Activated T-helper 2 cell treated with anti-CD3 and anti-CD28 coated beads, Interferon-gamma antibody, Interleukin-2, Interleukin-4, amounts not matched to agents 10 μg/mL and 5 μg/mL and 100 μg/mL, durations not matched to agents 14 hours and 24 hours and 36 hours (primary cell): ENCODE measurements at regions not wholly inside any gene's neighbourhood (a gene's known extent, or its start where the extent isn't known, plus 50 kb on each side); places are given as distances from the start of the nearest gene placed in this dataset.

Experiments used
- DNase-seq: peaks from one replicate; pipeline ENCODE4 v3.0.0; 2021; ENCODE audit warnings: low spot score
- H3K27ac Mint-ChIP-seq: one replicate; pipeline ENCODE4 v1.8.0; 2021; ENCODE audit warnings: mixed read lengths
- H3K27me3 Mint-ChIP-seq: one replicate; pipeline ENCODE4 v1.8.0; 2021; ENCODE audit warnings: low read depth, mixed read lengths
- H3K36me3 Mint-ChIP-seq: one replicate; pipeline ENCODE4 v1.8.0; 2021; ENCODE audit warnings: low read depth, mixed read lengths
- H3K4me1 Mint-ChIP-seq: one replicate; pipeline ENCODE4 v1.8.0; 2021; ENCODE audit warnings: low read depth, mixed read lengths
- H3K4me3 Mint-ChIP-seq: one replicate; pipeline ENCODE4 v1.8.0; 2021; ENCODE audit warnings: low read depth, mild to moderate bottlenecking, moderate library complexity, mixed read lengths
- H3K9me3 Mint-ChIP-seq: one replicate; pipeline ENCODE4 v1.8.0; 2021; ENCODE audit warnings: mixed read lengths
- intact Hi-C: fragments of 100-400 bp; cut with micrococcal nuclease; formaldehyde crosslinking; loops from one replicate; pipeline ENCODE4 v1.15.1; 2023

DNA sequence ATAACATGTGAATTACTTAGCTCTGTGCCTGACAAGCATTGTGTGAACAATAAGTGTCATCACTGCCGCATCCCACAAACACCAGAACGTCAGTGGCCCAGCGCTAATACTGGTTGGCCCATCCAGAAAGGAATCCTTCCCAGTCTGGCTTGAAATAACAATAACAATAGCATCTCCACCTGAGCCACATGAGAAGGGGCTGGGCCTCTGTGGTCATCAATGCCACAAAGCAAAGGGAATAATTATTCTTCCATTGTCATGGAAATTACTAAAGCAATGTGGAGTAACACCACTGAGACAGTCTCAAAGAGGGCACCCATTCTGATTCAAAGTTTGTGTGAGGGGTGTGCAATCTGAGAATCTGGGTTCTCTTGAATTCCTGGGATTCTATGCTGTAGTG lies 105.7 kb upstream of the INHBA start:
- Mint-ChIP-seq H3K27me3 (peaks cover 11% of the 10 kb centered on the region), H3K27ac (no peak overlapping the region), H3K9me3 (peaks cover 8% of the 10 kb centered on the region), H3K4me1 (peaks cover 5% of the 10 kb centered on the region), H3K4me3 (no peak overlapping the region), H3K36me3 (peaks cover 5% of the 10 kb centered on the region)
- intact Hi-C loops, result no loop called here
- DNase-seq, result no peak

DNA sequence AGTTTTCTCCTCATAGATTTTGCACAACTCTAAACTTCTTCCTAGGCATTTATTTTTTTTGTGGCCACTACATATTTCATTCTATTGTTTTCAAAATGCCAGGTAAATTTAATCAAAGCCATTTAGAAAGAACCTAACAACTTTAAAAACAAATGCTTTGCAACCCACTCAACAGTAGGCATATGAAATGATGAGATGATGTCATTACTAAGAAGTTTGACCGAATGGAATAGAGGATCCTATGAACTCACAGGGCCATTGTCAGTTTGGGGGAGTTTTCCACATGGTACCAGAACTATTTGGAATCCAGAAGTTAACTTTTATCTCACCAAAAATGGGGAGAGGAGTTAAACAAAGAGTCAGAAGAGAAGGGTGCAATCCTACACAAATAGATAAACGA lies 100.7 kb upstream of the INHBA start:
- Mint-ChIP-seq H3K27me3 (peaks cover 5% of the 10 kb centered on the region), H3K27ac (no peak overlapping the region), H3K4me3 (no peak overlapping the region), H3K9me3 (peaks cover 4% of the 10 kb centered on the region), H3K4me1 (peaks cover 6% of the 10 kb centered on the region), H3K36me3 (no peaks in the 10 kb centered on the region)
- DNase-seq, result no peak
- intact Hi-C loops, result no loop called here

DNA sequence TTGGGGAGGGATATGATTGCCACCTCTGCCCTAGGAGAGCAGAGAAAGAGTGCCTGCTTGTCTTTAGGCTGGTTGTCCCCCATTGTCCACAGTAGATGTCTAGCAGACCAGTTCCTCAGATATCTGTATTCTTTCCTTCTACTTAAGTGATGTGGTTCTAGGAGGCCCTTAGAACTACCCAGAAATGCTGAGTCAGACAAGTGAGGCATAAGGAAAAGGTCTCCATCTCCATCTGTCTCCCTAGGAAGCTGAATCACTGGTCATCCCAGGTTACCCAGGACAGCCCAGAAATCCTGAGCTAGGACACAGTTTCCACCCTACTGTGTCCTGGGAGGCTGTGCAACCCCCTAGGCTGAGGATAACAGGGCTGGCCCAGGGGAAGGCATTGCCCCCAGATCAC lies 93.4 kb upstream of the INHBA start:
- Mint-ChIP-seq H3K9me3 (no peaks in the 10 kb centered on the region), H3K27ac (no peak overlapping the region), H3K27me3 (no peaks in the 10 kb centered on the region), H3K36me3 (no peaks in the 10 kb centered on the region), H3K4me3 (no peak overlapping the region), H3K4me1 (peaks cover 6% of the 10 kb centered on the region)
- intact Hi-C loops, result no loop called here
- DNase-seq, result no peak

DNA sequence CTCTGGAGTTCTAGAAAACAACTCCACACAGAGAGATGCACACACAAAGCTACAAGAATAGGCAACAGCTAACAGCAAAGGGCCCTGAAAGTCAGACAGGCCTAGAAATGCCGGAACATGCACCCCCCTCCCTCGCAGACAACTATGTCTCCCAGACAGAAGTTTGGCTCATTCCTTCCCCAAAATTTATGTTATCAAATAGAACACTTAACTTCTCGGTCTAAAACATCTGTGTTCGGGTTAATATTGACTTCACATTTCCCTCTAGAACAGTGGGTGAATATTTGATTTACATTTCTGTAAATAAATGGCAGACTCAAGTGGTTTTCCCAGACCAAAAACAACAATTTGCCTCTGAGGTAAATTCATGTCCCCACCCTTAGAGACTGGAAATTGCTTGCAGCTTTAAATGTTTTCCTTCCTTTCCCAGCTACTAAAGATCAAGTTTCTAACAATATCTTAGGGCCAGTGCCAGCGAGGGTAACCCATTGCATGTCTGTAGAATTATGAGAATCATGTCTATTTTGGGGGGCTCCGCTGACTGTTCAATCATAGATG lies 92.5 kb upstream of the INHBA start:
- H3K36me3 Mint-ChIP-seq, result no peaks in the 10 kb centered on the region

DNA sequence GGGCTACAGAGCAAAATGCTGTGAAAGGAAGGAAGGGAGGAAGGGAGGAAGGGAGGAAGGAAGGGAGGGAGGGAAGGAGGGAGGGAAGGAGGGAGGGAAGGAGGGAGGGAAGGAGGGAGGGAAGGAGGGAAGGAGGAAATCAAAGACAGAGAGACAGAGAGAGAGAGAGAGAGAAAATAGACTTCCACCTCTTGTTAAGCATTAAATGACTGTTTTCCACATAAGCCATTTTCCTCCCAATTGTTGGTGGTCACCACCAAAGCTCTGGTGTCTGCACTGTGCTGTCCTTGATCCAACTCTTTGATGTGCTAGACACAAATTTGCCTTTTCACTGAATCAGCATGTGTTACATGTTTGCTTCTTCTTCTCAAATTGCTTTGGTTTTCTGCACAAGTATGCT lies 90.7 kb upstream of the INHBA start:
- H3K27me3 Mint-ChIP-seq, result no peaks in the 10 kb centered on the region
- intact Hi-C loops, result no loop called here
- no peak for DNase-seq
- no peaks in the 10 kb centered on the region for H3K36me3 Mint-ChIP-seq
- no peak overlapping the region for H3K27ac Mint-ChIP-seq
- no peaks in the 10 kb centered on the region for H3K4me1 Mint-ChIP-seq
- no peak overlapping the region for H3K4me3 Mint-ChIP-seq
- H3K9me3 Mint-ChIP-seq, result no peaks in the 10 kb centered on the region

More for the DNA sequence above, 92.5 kb upstream of the INHBA start:
- H3K27me3 Mint-ChIP-seq, result no peaks in the 10 kb centered on the region
- no peak overlapping the region for H3K4me3 Mint-ChIP-seq
- H3K9me3 Mint-ChIP-seq, result no peaks in the 10 kb centered on the region
- H3K4me1 Mint-ChIP-seq, result peaks cover 6% of the 10 kb centered on the region
- no peak for DNase-seq
- H3K27ac Mint-ChIP-seq, result no peak overlapping the region
- intact Hi-C loops, result no loop called here

DNA sequence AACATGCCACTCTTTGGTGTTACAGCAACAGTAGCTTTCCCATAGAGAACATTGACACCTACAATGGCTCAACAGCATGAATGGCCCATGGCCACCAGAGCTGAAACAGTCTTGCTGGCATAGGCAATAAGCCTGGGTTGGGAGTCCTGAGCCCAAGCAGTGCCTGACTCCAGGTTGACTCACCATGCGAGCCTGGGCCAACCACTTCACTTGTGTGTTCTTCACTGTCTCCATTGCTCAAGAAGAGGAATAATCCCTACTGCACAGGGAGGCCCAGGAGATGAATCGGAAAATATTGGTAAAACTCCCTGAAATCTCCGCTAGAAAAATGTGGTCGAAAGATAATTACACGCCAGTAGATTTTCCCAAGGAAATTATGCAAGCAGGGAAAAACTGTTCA lies 89.2 kb upstream of the INHBA start:
- no peak for DNase-seq
- Mint-ChIP-seq H3K36me3 (no peaks in the 10 kb centered on the region), H3K9me3 (no peaks in the 10 kb centered on the region), H3K27ac (no peak overlapping the region), H3K4me1 (no peaks in the 10 kb centered on the region), H3K27me3 (no peaks in the 10 kb centered on the region), H3K4me3 (no peak overlapping the region)
- intact Hi-C loops, result no loop called here

DNA sequence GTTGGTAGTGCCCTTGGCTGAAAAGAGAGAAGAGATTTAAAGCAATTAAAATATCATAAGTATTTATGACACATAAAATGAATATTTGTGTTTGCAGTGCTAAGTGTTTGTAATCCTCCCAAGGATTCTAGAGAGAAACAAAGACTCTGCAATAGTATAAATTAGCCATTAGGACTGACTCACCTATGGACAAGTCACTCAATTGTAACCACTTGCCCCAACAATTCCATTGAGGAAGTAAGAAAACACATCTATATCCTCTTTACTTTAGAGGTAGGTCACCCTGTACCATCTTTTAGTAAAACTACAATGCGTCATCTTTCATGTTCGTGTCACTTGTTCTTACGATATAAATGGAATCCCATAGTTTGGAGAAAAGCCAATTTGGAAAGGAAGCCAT lies 85.7 kb upstream of the INHBA start:
- H3K4me3 Mint-ChIP-seq, result no peak overlapping the region
- intact Hi-C loops, result no loop called here
- no peaks in the 10 kb centered on the region for H3K9me3 Mint-ChIP-seq
- no peaks in the 10 kb centered on the region for H3K27me3 Mint-ChIP-seq
- no peak for DNase-seq
- no peaks in the 10 kb centered on the region for H3K4me1 Mint-ChIP-seq
- H3K27ac Mint-ChIP-seq, result no peak overlapping the region
- no peaks in the 10 kb centered on the region for H3K36me3 Mint-ChIP-seq

DNA sequence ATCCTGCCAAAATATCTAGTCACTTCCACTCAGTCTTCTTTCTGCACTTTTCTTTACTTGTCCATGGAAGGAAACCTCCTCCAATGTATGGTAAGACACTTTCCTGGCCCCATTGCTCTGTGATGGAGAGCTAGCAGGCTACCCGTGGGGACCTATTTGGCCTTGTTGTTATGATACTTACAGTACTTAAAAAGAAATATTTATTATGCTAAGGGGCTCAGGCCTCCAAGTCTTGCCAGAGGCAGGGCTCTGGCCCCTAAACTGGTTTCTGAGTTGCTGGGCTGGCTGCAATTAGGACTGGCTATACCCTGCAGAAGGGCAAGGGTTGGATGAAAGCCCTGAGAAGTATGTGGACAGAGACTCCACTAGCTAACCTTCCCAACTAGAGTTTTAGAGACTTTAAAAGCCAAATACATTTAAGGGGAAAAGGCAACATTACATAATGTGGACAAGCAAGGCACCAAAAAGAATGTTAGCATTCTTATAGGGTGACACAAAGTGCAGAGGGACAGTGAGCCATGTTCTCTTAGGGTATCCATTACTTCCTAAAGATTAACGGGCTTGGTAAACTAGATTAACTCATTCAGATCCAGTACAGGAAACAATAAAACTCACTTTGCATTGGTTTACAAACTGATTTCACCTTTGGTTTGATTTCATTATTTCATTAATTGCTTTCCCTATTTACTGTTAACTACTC lies 84.9 kb upstream of the INHBA start:
- no peak overlapping the region for H3K27ac Mint-ChIP-seq
- H3K27me3 Mint-ChIP-seq, result no peaks in the 10 kb centered on the region
- no peaks in the 10 kb centered on the region for H3K36me3 Mint-ChIP-seq
- no peak for DNase-seq
- no peak overlapping the region for H3K4me3 Mint-ChIP-seq
- no peaks in the 10 kb centered on the region for H3K9me3 Mint-ChIP-seq
- intact Hi-C loops, result no loop called here
- H3K4me1 Mint-ChIP-seq, result no peaks in the 10 kb centered on the region

DNA sequence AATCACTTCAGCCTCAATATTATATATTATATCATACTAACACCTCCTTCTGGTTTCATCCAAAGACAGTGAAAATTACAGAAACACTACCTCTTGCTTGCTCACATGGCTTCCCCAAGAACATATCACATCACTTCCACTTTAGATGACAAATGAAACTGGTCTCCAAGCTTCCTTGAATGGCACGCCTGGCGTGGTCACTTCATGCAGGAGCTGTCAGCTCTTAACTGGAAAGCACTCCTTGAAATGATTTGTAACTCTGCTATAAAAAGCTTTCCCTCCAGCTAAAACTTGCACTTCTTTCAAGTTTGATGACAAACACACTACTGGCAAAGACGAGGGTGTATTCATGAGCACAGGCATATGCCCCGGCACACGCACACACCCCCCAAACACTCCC lies 84.1 kb upstream of the INHBA start:
- H3K27ac Mint-ChIP-seq, result no peak overlapping the region
- no peaks in the 10 kb centered on the region for H3K9me3 Mint-ChIP-seq
- no peak for DNase-seq
- H3K4me3 Mint-ChIP-seq, result no peak overlapping the region
- H3K27me3 Mint-ChIP-seq, result no peaks in the 10 kb centered on the region
- H3K4me1 Mint-ChIP-seq, result no peaks in the 10 kb centered on the region
- no peaks in the 10 kb centered on the region for H3K36me3 Mint-ChIP-seq
- intact Hi-C loops, result no loop called here

DNA sequence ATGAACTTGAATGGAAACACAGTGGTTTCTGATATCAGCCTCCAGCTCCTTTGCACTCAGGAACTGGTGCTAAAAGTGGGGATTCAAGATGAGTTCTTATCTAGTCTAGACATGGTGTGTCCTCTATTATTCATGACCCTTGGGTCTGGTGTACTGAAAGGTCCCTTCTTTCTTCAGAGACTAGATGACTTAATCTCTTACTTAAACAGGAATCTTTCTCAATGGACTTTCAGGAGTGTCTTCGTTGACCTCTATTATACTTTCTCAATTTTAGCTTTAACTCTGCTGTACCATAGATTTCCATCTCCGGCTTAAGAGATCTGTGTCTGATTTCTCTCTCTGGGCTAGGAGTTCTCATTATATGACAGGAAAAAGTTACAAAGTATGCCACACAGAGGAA lies 83.5 kb upstream of the INHBA start:
- no peak overlapping the region for H3K4me3 Mint-ChIP-seq
- no peak overlapping the region for H3K27ac Mint-ChIP-seq
- no peak for DNase-seq
- H3K4me1 Mint-ChIP-seq, result no peaks in the 10 kb centered on the region
- intact Hi-C loops, result no loop called here
- H3K27me3 Mint-ChIP-seq, result no peaks in the 10 kb centered on the region
- H3K36me3 Mint-ChIP-seq, result no peaks in the 10 kb centered on the region
- H3K9me3 Mint-ChIP-seq, result no peaks in the 10 kb centered on the region

DNA sequence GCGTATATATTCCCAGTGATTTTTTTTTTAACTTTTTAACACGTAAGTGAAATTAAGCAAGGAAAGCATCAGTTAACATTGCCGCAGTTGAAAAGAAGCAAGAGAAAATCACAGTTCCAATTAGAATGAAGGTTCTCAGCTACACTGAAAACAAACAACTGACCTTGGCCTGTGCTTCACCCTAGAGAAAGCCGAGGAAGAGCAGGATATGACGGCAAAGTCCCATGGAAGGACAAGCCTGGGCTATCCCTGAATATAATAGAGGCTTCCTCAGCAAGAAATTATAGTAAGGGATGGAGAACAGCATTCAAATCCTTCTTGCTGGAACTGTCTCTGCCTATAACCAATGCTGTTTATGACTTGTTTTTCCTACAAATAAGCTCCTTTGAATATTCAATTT lies 83.0 kb upstream of the INHBA start:
- no peak overlapping the region for H3K4me3 Mint-ChIP-seq
- no peak overlapping the region for H3K27ac Mint-ChIP-seq
- no peaks in the 10 kb centered on the region for H3K9me3 Mint-ChIP-seq
- no peaks in the 10 kb centered on the region for H3K27me3 Mint-ChIP-seq
- intact Hi-C loops, result no loop called here
- no peaks in the 10 kb centered on the region for H3K36me3 Mint-ChIP-seq
- H3K4me1 Mint-ChIP-seq, result no peaks in the 10 kb centered on the region
- no peak for DNase-seq

DNA sequence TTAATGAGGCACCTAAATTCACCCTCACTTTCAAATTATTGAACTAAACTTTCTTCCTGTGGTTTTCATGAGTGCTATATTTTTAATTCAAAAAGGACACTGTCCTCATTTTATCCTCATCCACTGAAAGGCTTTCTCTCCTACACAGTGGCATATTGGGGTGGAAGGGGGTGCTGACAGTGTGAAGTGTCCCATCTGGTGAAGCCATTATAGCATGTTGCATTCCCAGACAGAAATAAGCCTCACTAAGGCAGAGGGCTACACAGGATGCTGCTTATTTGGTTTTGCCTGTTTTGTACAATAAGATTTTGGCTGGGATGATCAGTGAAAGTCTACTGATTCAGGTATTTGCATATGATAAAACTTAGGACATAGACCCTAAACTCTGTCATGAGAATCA lies 82.4 kb upstream of the INHBA start:
- DNase-seq, result no peak
- no peak overlapping the region for H3K4me3 Mint-ChIP-seq
- H3K4me1 Mint-ChIP-seq, result no peaks in the 10 kb centered on the region
- intact Hi-C loops, result no loop called here
- H3K36me3 Mint-ChIP-seq, result no peaks in the 10 kb centered on the region
- H3K27me3 Mint-ChIP-seq, result no peaks in the 10 kb centered on the region
- no peak overlapping the region for H3K27ac Mint-ChIP-seq
- H3K9me3 Mint-ChIP-seq, result no peaks in the 10 kb centered on the region

DNA sequence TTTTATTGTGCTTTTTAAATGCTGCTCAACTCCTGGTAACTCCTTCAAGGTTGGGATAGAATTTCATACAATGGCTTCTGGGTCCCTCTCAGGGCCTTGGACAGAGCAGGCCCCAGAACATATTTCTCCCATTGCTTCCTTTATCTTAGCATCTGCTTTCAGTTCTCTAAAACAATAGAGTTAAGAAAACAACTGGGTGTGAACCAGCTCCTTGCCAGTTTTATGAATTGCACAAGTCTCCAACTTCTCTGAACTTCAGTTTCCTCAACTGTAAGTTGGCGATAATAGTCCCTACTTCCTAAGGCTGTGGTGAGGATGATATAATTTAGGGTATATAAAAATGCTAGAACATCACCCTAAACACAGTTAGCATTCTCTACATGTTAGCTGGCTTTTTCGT lies 77.0 kb upstream of the INHBA start:
- no peak for DNase-seq
- no peaks in the 10 kb centered on the region for H3K36me3 Mint-ChIP-seq
- intact Hi-C loops, result no loop called here
- H3K27me3 Mint-ChIP-seq, result no peaks in the 10 kb centered on the region
- H3K4me3 Mint-ChIP-seq, result no peak overlapping the region
- no peak overlapping the region for H3K27ac Mint-ChIP-seq
- H3K4me1 Mint-ChIP-seq, result no peaks in the 10 kb centered on the region
- H3K9me3 Mint-ChIP-seq, result no peaks in the 10 kb centered on the region
